NCI-H2029 (cell line): ENCODE measurements at regions not wholly inside any gene's neighbourhood (a gene's known extent, or its start where the extent isn't known, plus 50 kb on each side); places are given as distances from the start of the nearest gene placed in this dataset.
"Not testable (repeated sequence)": the region's sequence is repeated elsewhere in the genome, so short reads cannot be mapped to it uniquely, and the experiment has no call there.

Experiments
- DNase-seq: peaks from one replicate; lab custom pipeline; 2025; lab: John Stamatoyannopoulos, UW

DNA sequence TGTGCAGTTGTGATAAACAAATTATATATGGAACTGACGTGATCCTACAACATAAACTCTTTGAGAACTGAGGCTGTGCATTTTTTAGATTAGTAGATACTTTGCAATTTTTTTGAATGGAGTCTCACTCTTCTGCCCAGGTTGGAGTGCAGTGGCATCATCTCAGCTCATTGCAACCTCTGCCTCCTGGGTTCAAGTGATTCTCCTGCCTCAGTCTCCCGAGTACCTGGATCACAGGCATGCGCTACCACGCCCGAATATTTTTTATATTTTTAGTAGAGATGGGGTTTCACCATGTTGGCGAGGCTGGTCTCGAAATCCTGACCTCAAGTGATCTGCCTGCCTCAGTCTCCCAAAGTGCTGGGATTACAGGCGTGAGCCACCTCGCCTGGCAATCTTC lies 145.9 kb downstream of the POTEH start:
- DNase-seq: not testable (repeated sequence)

- DNase-seq: not testable (repeated sequence)
Observed at GRCh38 chr22:15849772-15850171, 159.9 kb downstream of the POTEH start.

DNA sequence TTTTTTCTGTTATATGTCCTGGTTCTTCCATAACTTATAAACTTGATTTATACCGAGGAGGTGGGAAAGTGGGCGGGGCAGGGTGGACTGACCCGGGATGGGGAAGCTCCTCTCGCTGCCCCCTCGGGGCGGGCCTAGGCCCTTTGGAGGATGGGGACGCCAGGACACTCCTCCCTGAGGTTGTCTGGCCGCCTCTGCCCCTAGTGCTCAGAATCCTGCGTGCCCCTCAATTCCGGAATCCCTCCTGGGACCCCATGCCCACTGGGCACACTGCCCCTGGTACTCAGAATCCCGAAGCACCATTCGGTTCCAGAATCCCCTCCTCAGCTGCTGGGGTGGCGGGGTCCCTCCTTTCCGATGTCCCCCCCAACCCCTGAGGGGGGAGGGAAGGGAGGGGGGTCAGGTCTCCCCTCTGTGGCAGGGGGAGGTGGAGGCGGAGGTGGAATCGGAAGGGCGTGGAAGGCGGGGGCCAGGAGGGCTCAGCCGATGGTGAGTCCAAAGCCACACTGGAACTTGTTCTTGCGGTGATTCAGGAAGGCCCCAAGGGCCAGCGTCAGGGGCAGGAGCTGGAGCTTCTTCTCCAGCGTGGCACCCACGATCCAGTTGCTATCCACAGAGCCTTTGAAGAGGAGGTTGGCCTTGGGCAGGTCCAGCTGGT lies 164.0 kb downstream of the POTEH start:
- DNase-seq: not testable (repeated sequence)

DNA sequence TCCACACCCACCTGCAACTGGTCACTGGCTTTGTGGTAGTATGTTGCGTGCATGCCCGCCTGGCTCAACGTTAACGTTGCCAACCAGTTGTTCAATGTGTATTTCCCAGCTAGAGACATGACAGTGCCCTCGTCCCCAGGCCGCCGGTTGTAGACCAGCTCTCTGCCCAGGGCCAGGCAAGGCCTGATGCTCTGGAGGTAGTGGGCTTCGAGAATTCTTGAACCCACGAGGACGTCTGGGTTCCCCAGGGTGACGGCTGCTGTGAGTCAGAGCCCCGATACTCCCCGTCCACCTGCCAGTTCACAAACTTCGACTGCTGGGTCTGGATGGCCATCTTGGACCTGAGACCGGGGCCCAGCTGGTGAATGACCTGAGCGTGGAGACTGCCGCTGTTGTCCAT lies 164.6 kb downstream of the POTEH start:
- not testable (repeated sequence) for DNase-seq

GRCh38 chr22:15854978-15855377 lies 165.2 kb downstream of the POTEH start:
- not testable (repeated sequence) for DNase-seq

DNA sequence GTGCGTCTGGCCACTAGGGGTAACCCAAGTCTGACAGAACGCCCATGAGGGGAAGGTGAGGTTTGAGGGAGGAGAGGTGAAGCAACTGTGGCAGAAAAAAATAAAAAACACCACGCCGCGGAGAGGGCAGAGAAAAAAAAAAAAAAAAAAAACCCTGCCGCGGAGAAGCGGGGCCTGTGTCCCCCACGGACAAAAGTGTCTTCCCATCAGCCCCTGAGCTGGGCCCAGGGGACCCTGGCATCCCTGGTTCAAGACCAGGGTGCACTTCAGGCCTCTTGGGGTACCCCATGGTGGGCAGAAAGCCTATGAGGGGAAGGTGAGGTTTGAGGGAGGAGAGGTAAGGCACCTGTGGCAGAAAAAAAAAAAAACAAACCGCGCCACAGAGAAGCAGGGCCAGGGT lies 191.1 kb downstream of the POTEH start:
- DNase-seq: not testable (repeated sequence)

- DNase-seq: not testable (repeated sequence)
Observed at GRCh38 chr22:15904326-15904725, 214.5 kb downstream of the POTEH start.

GRCh38 chr22:15911704-15912103 lies 221.9 kb downstream of the POTEH start:
- DNase-seq: not testable (repeated sequence)

DNA sequence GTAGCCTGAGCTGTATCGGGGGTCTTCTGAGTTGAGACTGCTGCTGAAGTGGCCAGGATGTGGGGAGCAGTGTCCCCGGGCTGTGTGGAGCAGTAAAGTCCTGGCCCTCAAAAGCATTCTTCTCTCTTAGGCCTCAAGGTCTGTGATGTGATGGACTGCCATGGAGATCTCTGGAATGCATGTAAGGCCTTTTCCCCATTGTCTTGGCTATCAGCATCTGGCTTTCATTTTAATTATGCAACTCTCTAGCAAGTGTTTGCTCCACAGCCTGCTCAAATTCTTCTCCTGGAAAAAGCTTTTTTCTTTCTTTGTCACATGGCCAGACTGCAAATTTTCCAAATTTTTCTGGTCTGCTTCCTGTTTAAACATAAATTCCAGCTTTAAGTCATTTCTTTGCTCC lies 229.3 kb downstream of the POTEH start:
- DNase-seq: not testable (repeated sequence)

DNA sequence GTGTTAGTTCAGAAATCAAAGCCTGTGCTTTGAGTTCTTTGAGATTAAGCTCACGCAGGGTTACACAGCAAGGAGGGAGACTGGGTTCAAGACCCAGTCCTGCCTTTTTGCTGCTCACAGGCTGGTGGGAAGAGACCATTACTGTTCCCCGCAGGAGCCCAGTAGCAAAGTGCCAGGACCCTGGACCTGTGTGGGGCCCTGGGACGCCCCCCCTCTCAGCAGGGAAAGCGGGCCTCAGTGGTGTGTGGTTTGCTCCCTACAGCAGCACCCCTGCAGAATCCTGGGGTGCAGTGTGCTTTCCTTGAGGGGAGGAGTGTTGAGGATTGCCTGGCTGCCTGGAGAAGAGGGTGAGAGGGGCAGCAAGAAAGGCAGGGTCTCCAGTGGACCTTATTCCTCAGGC lies 231.1 kb downstream of the POTEH start:
- not testable (repeated sequence) for DNase-seq

GRCh38 chr22:15922132-15922531 lies 232.3 kb downstream of the POTEH start:
- DNase-seq: not testable (repeated sequence)

GRCh38 chr22:15922666-15923065 lies 232.8 kb downstream of the POTEH start:
- not testable (repeated sequence) for DNase-seq

- DNase-seq: not testable (repeated sequence)
Observed at GRCh38 chr22:15924820-15925219, 235.0 kb downstream of the POTEH start.

DNA sequence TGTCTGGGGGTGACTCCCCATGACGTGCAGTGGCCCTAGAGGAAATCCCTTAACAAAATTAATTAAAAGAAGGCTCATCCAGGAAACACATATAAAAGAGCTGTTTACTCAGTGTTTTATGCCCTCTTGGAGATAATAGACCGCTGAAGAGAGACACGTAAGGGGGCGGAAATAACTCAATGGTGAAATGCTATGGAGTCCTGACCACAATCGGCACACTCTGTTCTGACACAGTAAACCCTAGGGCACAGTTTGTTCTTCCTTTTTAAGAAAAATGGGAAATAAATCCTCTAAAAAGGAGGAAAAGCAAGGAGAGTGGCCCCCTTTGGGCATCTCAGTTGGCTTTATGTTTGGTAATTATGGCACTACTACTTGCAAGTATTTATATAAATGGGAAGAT lies 237.3 kb downstream of the POTEH start:
- not testable (repeated sequence) for DNase-seq
